GM21576 (cell line): ENCODE measurements at regions not wholly inside any gene's neighbourhood (a gene's known extent, or its start where the extent isn't known, plus 50 kb on each side); places are given as distances from the start of the nearest gene placed in this dataset.

Experiments
- ATAC-seq: cut with Tn5 transposase; IDR thresholded peaks from one replicate; pipeline ENCODE4 v1.9.1; 2021; ENCODE audit warnings: mild to moderate bottlenecking, moderate library complexity; ENCODE audit not compliant: unreplicated experiment

GRCh38 chr6:113607821-113608545, 249.2 kb upstream of the MARCKS start:
- ATAC-seq: no peak

GRCh38 chr6:113610377-113610988, 246.7 kb upstream of the MARCKS start:
- ATAC-seq: no peak

GRCh38 chr6:113616701-113617274, 240.4 kb upstream of the MARCKS start:
- ATAC-seq: no peak

- ATAC-seq: no peak
Measured at GRCh38 chr6:113619077-113619476, 238.1 kb upstream of the MARCKS start.

GRCh38 chr6:113620386-113620785, 236.8 kb upstream of the MARCKS start:
- ATAC-seq: no peak

GRCh38 chr6:113622254-113622653, 234.9 kb upstream of the MARCKS start:
- ATAC-seq: no peak

- ATAC-seq: no peak
Measured at GRCh38 chr6:113623129-113623528, 234.0 kb upstream of the MARCKS start.

- peak; percentile 23 for ATAC-seq
Measured at GRCh38 chr6:113625850-113626249, 231.3 kb upstream of the MARCKS start.

GRCh38 chr6:113626475-113626874, 230.7 kb upstream of the MARCKS start:
- ATAC-seq: peak; percentile 31

GRCh38 chr6:113627480-113627879, 229.7 kb upstream of the MARCKS start:
- peak; percentile 24 for ATAC-seq

GRCh38 chr6:113629256-113629655, 227.9 kb upstream of the MARCKS start:
- ATAC-seq: no peak

GRCh38 chr6:113629975-113630737, 227.0 kb upstream of the MARCKS start:
- ATAC-seq: no peak

GRCh38 chr6:113630738-113631535, 226.2 kb upstream of the MARCKS start:
- ATAC-seq: peak; percentile 51

GRCh38 chr6:113631666-113632065, 225.5 kb upstream of the MARCKS start:
- ATAC-seq: no peak

GRCh38 chr6:113632220-113632864, 224.8 kb upstream of the MARCKS start:
- ATAC-seq: peak; percentile 32

GRCh38 chr6:113633638-113634037, 223.5 kb upstream of the MARCKS start:
- ATAC-seq: no peak

GRCh38 chr6:113634352-113635163, 222.6 kb upstream of the MARCKS start:
- no peak for ATAC-seq

GRCh38 chr6:113635222-113635986, 221.7 kb upstream of the MARCKS start:
- ATAC-seq: no peak
